T-helper 2 cell treated with Interferon-gamma antibody and Interleukin-4, amounts not matched to agents 5 μg/mL and 100 μg/mL, for 36 hours (primary cell): ENCODE measurements at regions not wholly inside any gene's neighbourhood (a gene's known extent, or its start where the extent isn't known, plus 50 kb on each side); places are given as distances from the start of the nearest gene placed in this dataset.

Source experiments
- DNase-seq: peaks from one replicate; pipeline ENCODE4 v3.0.0; 2021; ENCODE audit warnings: low spot score
- H3K27ac Mint-ChIP-seq: one replicate; pipeline ENCODE4 v1.8.0; 2021; ENCODE audit warnings: mild to moderate bottlenecking, mixed read lengths
- H3K27me3 Mint-ChIP-seq: one replicate; pipeline ENCODE4 v1.8.0; 2021; ENCODE audit warnings: low read depth, mixed read lengths
- H3K36me3 Mint-ChIP-seq: one replicate; pipeline ENCODE4 v1.8.0; 2021; ENCODE audit warnings: low read depth, mixed read lengths
- H3K4me1 Mint-ChIP-seq: one replicate; pipeline ENCODE4 v1.8.0; 2021; ENCODE audit warnings: low read depth, mixed read lengths
- H3K4me3 Mint-ChIP-seq: one replicate; pipeline ENCODE4 v1.8.0; 2022; ENCODE audit warnings: mild to moderate bottlenecking, moderate library complexity, mixed read lengths
- H3K9me3 Mint-ChIP-seq: one replicate; pipeline ENCODE4 v1.8.0; 2021; ENCODE audit warnings: mixed read lengths

DNA sequence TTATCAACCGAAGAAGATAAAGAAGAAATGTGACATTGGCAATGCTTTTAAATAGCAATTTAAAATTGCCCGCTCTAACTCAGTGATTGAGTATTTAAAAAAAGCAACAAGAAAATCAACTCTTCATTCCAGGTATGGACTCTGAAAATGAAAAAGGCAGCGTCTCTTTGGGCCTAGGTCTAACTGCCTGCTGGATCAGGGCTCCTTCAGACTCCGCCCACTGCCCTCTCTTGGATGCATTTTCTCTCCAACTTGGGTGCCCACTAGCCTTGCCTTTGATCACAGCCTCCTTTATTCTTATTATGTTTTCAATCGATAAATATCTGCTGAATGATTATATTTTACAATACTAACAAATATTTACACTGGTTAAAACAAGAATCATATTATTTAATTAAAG is 268.9 kb downstream of the MRPL39 start:
- no peak overlapping the region for H3K4me3 Mint-ChIP-seq
- H3K9me3 Mint-ChIP-seq, result no peaks in the 10 kb centered on the region
- H3K27ac Mint-ChIP-seq, result no peak overlapping the region
- no peak for DNase-seq
- H3K4me1 Mint-ChIP-seq, result no peaks in the 10 kb centered on the region
- no peaks in the 10 kb centered on the region for H3K36me3 Mint-ChIP-seq
- peaks cover 6% of the 10 kb centered on the region for H3K27me3 Mint-ChIP-seq

DNA sequence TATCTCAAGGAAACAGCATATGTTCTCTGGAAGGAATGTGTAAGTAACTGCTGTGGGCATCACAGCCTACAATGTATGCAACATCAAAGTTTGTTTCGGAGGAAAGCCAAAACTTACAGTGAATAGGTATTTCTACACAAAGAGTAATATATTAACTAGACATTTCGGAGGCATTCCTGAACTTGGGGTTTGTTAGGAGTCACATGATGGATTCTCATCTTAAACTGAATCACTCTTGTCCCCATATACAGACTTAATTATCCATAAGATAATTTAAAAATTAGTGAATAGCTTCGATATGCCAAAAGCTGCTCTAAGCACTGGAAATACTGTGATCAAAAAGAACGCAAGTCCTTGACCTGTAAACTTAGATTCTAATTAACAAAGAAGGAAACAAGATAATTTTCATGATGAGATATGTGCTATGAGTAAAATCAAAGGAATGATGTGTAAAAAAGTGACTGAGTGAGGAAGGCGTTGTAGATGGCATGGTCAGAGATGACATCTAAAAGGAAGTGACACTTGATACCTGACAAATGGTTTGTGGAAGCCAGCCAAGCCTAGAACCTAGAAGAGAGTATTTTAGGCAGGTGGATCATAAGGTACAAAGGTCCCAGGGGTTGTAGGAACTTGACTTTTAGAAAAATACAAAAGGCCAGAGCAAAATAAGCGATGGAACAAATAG is 273.1 kb downstream of the MRPL39 start:
- Mint-ChIP-seq H3K4me1 (no peaks in the 10 kb centered on the region), H3K36me3 (no peaks in the 10 kb centered on the region), H3K9me3 (no peaks in the 10 kb centered on the region), H3K4me3 (no peak overlapping the region), H3K27ac (no peak overlapping the region), H3K27me3 (no peaks in the 10 kb centered on the region)
- DNase-seq, result no peak

DNA sequence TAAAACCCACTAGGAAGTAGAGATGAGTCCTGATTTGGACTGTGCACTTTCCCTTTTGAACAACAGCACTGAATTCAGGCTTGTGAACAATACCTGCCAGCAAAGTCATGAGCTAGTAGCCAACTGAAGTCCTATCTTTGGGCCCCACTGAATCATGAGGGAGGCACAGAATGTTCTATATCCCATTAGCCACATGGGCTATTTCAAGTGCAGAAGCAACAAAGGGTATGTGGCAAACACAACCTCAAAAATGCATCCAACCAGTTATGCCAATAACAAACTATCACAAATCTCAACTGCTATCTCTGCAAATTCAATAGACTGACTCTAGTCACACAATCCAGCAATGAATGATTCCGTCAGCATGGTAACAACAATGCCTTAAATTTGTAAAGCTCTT is 276.0 kb downstream of the MRPL39 start:
- no peaks in the 10 kb centered on the region for H3K36me3 Mint-ChIP-seq
- H3K27ac Mint-ChIP-seq, result no peak overlapping the region
- no peak for DNase-seq
- no peaks in the 10 kb centered on the region for H3K4me1 Mint-ChIP-seq
- H3K27me3 Mint-ChIP-seq, result no peaks in the 10 kb centered on the region
- no peak overlapping the region for H3K4me3 Mint-ChIP-seq
- no peaks in the 10 kb centered on the region for H3K9me3 Mint-ChIP-seq

DNA sequence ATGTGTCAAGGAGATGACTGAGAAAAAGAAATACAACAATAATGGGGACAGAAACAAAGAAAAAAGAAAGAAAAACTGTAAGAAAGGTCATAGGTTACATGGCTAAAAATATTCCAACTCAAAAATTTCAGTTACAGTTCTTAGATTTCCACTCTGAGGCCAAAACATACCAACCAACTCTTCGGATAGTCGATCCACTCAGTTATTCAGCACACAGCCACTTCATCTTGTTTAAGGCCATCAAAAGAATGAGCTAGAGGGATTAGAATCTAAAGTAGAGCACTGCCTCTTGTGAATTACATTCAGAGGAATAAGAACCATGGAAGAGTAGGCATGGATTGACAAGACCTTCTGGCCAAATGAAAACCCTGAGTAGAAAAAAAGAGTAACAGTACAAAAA is 277.0 kb downstream of the MRPL39 start:
- DNase-seq, result no peak
- no peaks in the 10 kb centered on the region for H3K4me1 Mint-ChIP-seq
- H3K36me3 Mint-ChIP-seq, result no peaks in the 10 kb centered on the region
- H3K27me3 Mint-ChIP-seq, result no peaks in the 10 kb centered on the region
- H3K27ac Mint-ChIP-seq, result no peak overlapping the region
- H3K4me3 Mint-ChIP-seq, result no peak overlapping the region
- H3K9me3 Mint-ChIP-seq, result no peaks in the 10 kb centered on the region

DNA sequence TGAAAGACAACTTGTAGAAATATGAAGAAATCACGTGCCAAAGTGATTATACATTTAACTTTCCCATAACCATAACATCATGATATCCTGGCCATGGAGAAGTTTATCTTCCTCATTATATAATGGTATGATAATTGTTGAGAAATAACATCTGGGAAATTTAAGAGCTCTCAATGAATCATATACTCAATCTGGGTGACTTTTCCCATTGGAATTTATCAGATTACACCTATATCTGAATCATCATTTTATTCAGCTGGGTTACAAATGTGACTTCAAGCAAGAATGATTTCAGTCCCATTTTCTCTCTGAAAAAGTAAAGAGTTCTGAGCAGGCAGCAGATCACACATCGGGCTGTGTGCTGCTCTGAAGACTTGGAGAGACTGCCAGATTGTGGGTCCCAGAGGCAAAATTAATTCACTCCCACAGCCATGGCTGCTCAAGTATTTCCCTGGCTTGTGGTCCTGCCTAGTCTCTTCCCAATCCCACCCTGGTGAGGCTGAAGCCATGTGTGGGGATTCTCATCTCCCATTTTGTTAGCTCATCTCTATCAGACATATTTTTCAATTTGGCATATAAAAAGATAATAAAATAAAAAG is 278.0 kb downstream of the MRPL39 start:
- Mint-ChIP-seq H3K36me3 (no peaks in the 10 kb centered on the region), H3K27ac (no peak overlapping the region), H3K4me3 (no peak overlapping the region), H3K27me3 (no peaks in the 10 kb centered on the region), H3K4me1 (no peaks in the 10 kb centered on the region), H3K9me3 (no peaks in the 10 kb centered on the region)
- no peak for DNase-seq

DNA sequence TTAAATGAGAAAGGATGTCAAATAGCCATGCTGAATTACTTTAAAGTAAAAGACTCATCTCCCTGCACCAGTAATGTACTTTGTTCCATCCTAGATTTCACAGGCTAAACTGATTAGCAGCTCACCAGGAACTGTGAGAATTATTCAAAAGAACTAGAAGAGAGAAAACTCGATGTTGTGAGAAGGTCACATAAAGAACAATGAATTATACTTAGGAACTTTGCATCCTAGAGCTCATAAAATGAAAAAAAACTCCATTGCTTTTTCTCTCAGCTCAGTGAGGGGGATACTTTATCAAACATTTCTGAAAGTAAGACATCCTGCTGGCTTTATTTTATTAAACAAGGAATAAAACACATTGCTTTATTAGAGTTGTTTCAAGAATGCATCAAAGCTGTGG is 278.5 kb downstream of the MRPL39 start:
- no peak overlapping the region for H3K4me3 Mint-ChIP-seq
- no peaks in the 10 kb centered on the region for H3K27me3 Mint-ChIP-seq
- DNase-seq, result no peak
- no peaks in the 10 kb centered on the region for H3K9me3 Mint-ChIP-seq
- no peak overlapping the region for H3K27ac Mint-ChIP-seq
- no peaks in the 10 kb centered on the region for H3K36me3 Mint-ChIP-seq
- H3K4me1 Mint-ChIP-seq, result no peaks in the 10 kb centered on the region

DNA sequence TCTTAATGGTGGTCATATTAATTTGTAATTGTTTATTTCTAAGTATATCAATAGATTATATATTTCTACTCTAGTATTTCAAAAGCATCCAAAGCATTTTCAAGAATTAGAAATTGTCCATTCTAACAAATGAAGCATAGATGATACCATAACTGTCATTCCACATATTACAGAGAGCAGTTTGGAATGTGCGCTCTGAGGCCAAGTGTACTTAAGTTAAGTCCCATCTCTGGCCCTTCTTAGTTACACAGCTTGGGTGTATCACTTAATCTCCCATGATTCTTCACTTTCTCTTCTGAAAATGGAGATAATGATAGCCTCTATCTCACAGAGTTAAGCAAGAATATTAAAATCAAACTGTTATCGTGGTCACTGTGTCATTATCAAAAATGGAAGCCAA is 281.1 kb downstream of the MRPL39 start:
- H3K27me3 Mint-ChIP-seq, result no peaks in the 10 kb centered on the region
- H3K4me1 Mint-ChIP-seq, result no peaks in the 10 kb centered on the region
- no peaks in the 10 kb centered on the region for H3K36me3 Mint-ChIP-seq

DNA sequence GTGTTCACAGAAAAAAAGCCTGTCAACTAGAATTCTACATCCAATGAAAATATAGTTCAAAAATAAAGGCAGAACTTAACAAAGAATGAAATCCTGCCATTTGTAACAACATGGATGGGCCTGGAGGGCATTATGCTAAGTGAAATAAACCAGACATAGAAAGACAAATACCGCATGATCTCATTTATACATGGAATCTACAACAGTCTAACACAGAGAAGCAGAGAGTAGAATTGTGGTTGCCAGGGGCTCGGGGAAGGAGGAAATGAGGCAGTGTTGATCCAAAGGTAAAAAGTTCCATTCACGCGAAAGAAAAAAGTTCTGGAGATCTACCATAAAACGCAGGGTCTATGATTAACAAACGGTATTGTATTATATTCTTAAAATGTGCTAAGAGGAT is 282.6 kb downstream of the MRPL39 start:
- Mint-ChIP-seq H3K36me3 (no peaks in the 10 kb centered on the region), H3K27ac (no peak overlapping the region), H3K4me3 (no peak overlapping the region), H3K27me3 (no peaks in the 10 kb centered on the region), H3K4me1 (no peaks in the 10 kb centered on the region), H3K9me3 (no peaks in the 10 kb centered on the region)
- no peak for DNase-seq

More for the DNA sequence above, 281.1 kb downstream of the MRPL39 start:
- Mint-ChIP-seq H3K27ac (no peak overlapping the region), H3K9me3 (no peaks in the 10 kb centered on the region), H3K4me3 (no peak overlapping the region)
- DNase-seq, result no peak

DNA sequence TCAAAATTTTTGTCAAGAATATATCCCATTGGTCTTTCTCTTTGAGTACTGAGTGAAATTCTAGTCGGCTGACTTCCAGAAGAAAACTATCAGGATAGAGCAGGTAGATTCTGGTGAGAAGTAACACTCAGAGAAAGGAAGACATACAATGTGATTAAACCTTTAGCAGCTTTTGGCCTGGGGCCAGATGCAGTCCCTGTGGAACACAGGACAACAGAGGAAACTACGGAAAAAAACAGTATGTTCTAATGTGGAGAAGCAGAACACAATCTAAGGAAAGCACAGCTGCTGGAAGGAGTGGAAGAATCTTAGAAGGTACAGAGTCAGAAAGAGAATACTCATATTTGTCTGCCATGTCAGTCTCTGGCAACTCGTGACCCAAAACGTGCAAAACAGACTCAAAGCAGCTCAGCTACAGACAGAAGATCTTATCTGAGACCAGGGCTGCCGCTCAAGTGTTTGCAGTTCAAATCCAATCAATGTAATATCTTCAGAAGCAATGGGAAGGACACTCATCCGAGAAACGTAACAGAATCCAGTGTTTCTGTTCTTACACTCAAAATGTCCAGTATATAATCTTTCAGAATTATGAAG is 283.8 kb downstream of the MRPL39 start:
- H3K27me3 Mint-ChIP-seq, result no peaks in the 10 kb centered on the region
- no peaks in the 10 kb centered on the region for H3K4me1 Mint-ChIP-seq
- H3K27ac Mint-ChIP-seq, result no peak overlapping the region
- no peaks in the 10 kb centered on the region for H3K9me3 Mint-ChIP-seq
- no peak for DNase-seq
- H3K4me3 Mint-ChIP-seq, result no peak overlapping the region
- no peaks in the 10 kb centered on the region for H3K36me3 Mint-ChIP-seq

DNA sequence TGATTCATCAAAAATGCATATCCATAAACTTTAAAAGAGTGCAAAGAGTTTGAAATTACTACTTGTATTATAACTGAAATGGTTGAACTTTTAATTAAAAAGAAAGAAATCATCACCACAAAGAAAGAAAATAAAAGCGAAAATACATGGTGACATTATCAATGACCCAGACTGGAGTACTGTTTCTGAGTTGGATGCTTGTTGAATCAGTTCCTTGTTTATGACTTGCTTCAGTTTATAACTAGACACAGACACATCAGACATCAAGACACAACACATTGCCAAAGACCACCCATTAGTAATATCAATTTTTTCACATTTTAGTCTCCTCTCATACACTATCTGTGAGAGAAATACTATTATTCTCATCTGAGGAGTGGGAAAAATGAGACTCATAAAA is 293.0 kb downstream of the MRPL39 start:
- H3K27me3 Mint-ChIP-seq, result no peaks in the 10 kb centered on the region
- H3K9me3 Mint-ChIP-seq, result no peaks in the 10 kb centered on the region

DNA sequence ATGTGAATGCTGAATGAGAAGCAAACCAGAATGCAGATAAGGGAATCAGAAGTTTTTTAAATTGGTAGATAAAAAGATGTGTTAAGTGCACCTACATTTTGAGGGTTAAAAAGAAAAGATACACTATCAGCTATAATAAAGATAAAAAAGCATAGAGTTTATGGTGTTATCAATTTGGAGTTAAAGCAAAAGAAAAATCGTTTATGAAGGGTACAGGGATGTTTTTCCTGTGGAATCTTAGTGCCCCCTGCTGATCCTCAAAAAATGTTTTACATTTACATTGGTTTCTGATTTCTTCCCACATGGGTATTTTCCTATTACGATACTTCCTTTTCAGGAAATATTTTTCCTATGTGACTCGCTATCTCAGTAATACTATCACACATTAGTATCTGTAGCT is 293.5 kb downstream of the MRPL39 start:
- Mint-ChIP-seq H3K4me3 (no peak overlapping the region), H3K9me3 (no peaks in the 10 kb centered on the region), H3K36me3 (no peaks in the 10 kb centered on the region), H3K27me3 (no peaks in the 10 kb centered on the region), H3K4me1 (no peaks in the 10 kb centered on the region), H3K27ac (no peak overlapping the region)
- DNase-seq, result no peak

More for the DNA sequence above, 293.0 kb downstream of the MRPL39 start:
- Mint-ChIP-seq H3K4me3 (no peak overlapping the region), H3K36me3 (no peaks in the 10 kb centered on the region), H3K27ac (no peak overlapping the region), H3K4me1 (no peaks in the 10 kb centered on the region)
- no peak for DNase-seq

DNA sequence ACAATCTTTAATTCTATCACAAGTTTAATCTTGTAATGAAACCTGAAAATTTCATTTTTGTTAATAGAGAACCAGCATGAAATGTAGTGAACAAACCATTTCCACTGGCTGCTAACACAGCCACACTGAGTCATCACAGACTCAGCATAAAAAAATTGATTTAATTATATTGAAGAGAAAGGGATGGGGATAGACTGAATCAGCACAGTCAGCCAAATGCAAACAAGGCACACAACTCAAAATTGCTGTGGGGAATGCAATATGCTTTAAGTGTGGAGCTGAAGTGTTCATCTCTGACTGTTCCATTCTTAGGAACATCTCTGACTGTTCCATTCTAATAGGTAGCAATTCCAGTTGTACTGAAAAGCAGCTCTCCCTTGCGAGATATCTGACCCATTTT is 299.8 kb downstream of the MRPL39 start:
- Mint-ChIP-seq H3K9me3 (no peaks in the 10 kb centered on the region), H3K27me3 (no peaks in the 10 kb centered on the region), H3K4me1 (no peaks in the 10 kb centered on the region), H3K4me3 (no peak overlapping the region), H3K36me3 (no peaks in the 10 kb centered on the region), H3K27ac (no peak overlapping the region)
- no peak for DNase-seq

DNA sequence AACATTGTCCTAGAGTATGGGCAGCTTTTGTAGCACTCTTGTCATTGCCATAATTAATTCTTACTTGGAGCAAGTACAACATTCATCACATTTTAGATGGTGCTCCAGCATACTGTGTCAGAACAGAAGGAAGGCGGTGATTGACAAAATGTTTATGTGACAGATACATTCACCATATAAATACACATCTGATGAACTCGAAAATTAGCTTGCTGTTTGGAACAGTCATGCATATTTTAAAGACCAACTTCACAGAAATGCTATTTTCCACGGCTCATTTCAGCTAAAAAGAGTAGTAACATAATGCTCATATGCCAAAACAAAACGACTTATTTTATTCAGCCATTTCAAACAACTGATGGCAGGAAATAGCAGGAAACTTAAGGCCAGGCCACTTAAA is 302.7 kb downstream of the MRPL39 start:
- Mint-ChIP-seq H3K27ac (no peak overlapping the region), H3K36me3 (no peaks in the 10 kb centered on the region), H3K9me3 (no peaks in the 10 kb centered on the region), H3K4me3 (no peak overlapping the region), H3K4me1 (no peaks in the 10 kb centered on the region), H3K27me3 (no peaks in the 10 kb centered on the region)
- no peak for DNase-seq

DNA sequence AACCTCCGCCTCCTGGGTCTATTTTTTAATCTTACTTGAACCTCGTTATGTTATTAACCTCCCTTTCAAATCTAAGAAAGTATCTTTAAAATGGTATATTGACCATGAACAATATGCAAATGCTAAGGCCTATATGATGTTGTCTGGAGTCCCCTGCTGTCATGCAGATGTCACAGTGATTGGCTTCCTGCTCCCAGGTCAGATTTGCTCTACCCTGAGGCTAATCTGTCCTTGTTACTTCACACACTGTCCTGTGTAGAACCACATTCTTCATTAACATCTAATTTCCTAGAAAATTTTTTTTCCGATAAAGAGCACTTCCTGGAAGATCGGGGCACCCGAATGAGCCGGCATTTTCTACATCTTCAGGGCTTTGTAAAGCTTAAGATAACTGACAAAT is 306.6 kb downstream of the MRPL39 start:
- Mint-ChIP-seq H3K4me1 (no peaks in the 10 kb centered on the region), H3K9me3 (no peaks in the 10 kb centered on the region), H3K27me3 (no peaks in the 10 kb centered on the region), H3K4me3 (no peak overlapping the region), H3K36me3 (no peaks in the 10 kb centered on the region), H3K27ac (no peak overlapping the region)
- no peak for DNase-seq
